Type B pancreatic cell (in vitro differentiated cells): ENCODE measurements at regions not wholly inside any gene's neighbourhood (a gene's known extent, or its start where the extent isn't known, plus 50 kb on each side); places are given as distances from the start of the nearest gene placed in this dataset.
"Not testable (repeated sequence)": the region's sequence is repeated elsewhere in the genome, so short reads cannot be mapped to it uniquely, and the experiment has no call there.

Experiments
- DNase-seq: peaks from one replicate; pipeline ENCODE4 v3.0.0; 2021; ENCODE audit warnings: mixed read lengths; ENCODE audit not compliant: unreplicated experiment; ENCODE audit errors: extremely low spot score
- H3K27ac Mint-ChIP-seq: 2 replicates; pipeline ENCODE4 v1.8.0; 2021; ENCODE audit warnings: mild to moderate bottlenecking, mixed read lengths
- H3K27me3 Mint-ChIP-seq: 2 replicates; pipeline ENCODE4 v1.8.0; 2021; ENCODE audit warnings: mixed read lengths
- H3K36me3 Mint-ChIP-seq: 2 replicates; pipeline ENCODE4 v1.8.0; 2021; ENCODE audit warnings: mixed read lengths
- H3K4me1 Mint-ChIP-seq: one replicate; pipeline ENCODE4 v1.8.0; 2021; ENCODE audit warnings: mixed read lengths; ENCODE audit not compliant: unreplicated experiment
- H3K4me3 Mint-ChIP-seq: 2 replicates; pipeline ENCODE4 v1.8.0; 2021; ENCODE audit warnings: mild to moderate bottlenecking, mixed read lengths
- H3K9me3 Mint-ChIP-seq: 2 replicates; pipeline ENCODE4 v1.8.0; 2021; ENCODE audit warnings: mixed read lengths
- CTCF ChIP-seq: fragments of 200-600 bp; sonication (generic); conservative IDR thresholded peaks from 2 replicates; pipeline ENCODE4 v1.5.0; 2021; ENCODE audit warnings: antibody characterized with exemption, mild to moderate bottlenecking

GRCh38 chr4:151522866-151523519 lies 114.0 kb downstream of the FHIP1A start:
- Mint-ChIP-seq H3K4me1 (peaks cover 20% of the 10 kb centered on the region), H3K27me3 (no peaks in the 10 kb centered on the region), H3K9me3 (no peaks in the 10 kb centered on the region), H3K36me3 (no peaks in the 10 kb centered on the region), H3K4me3 (no peak overlapping the region), H3K27ac (no peak overlapping the region)
- TF ChIP-seq CTCF = no peak
- no peak for DNase-seq

GRCh38 chr4:151524610-151525009 lies 115.6 kb downstream of the FHIP1A start:
- Mint-ChIP-seq H3K4me3 (no peak overlapping the region), H3K27me3 (no peaks in the 10 kb centered on the region), H3K27ac (no peak overlapping the region), H3K36me3 (no peaks in the 10 kb centered on the region), H3K4me1 (peaks cover 20% of the 10 kb centered on the region), H3K9me3 (no peaks in the 10 kb centered on the region)
- no peak for TF ChIP-seq CTCF
- DNase-seq = no peak

- peaks cover 20% of the 10 kb centered on the region for H3K4me1 Mint-ChIP-seq
- H3K36me3 Mint-ChIP-seq, H3K4me3 Mint-ChIP-seq: not testable (repeated sequence)
Measured at GRCh38 chr4:151526489-151526888, 117.5 kb downstream of the FHIP1A start.

GRCh38 chr4:151527699-151528098 lies 118.7 kb downstream of the FHIP1A start:
- DNase-seq = no peak
- Mint-ChIP-seq H3K36me3 (peaks cover 4% of the 10 kb centered on the region), H3K4me1 (peaks cover 11% of the 10 kb centered on the region), H3K27ac (no peak overlapping the region), H3K27me3 (no peaks in the 10 kb centered on the region), H3K9me3 (no peaks in the 10 kb centered on the region), H3K4me3 (no peak overlapping the region)
- TF ChIP-seq CTCF = no peak

More at GRCh38 chr4:151526489-151526888, 117.5 kb downstream of the FHIP1A start:
- not testable (repeated sequence) for H3K9me3 Mint-ChIP-seq, H3K27ac Mint-ChIP-seq, H3K27me3 Mint-ChIP-seq, DNase-seq

- Mint-ChIP-seq H3K27ac (no peak overlapping the region), H3K27me3 (no peaks in the 10 kb centered on the region), H3K9me3 (no peaks in the 10 kb centered on the region), H3K36me3 (peaks cover 4% of the 10 kb centered on the region), H3K4me3 (no peak overlapping the region), H3K4me1 (no peaks in the 10 kb centered on the region)
- DNase-seq = no peak
- TF ChIP-seq CTCF = no peak
Measured at GRCh38 chr4:151529187-151529586, 120.2 kb downstream of the FHIP1A start.

GRCh38 chr4:151530230-151530629 lies 121.3 kb downstream of the FHIP1A start:
- Mint-ChIP-seq H3K9me3 (no peaks in the 10 kb centered on the region), H3K27ac (no peak overlapping the region)
- TF ChIP-seq CTCF = no peak

More at GRCh38 chr4:151530230-151530629, 121.3 kb downstream of the FHIP1A start:
- peaks cover 4% of the 10 kb centered on the region for H3K36me3 Mint-ChIP-seq
- no peaks in the 10 kb centered on the region for H3K4me1 Mint-ChIP-seq
- no peak for DNase-seq
- H3K4me3 Mint-ChIP-seq = no peak overlapping the region
- H3K27me3 Mint-ChIP-seq = no peaks in the 10 kb centered on the region
